ENCODE measurements at regions not wholly inside any gene's neighbourhood (a gene's known extent, or its start where the extent isn't known, plus 50 kb on each side); places are given as distances from the start of the nearest gene placed in this dataset.
"Not testable (repeated sequence)": the region's sequence is repeated elsewhere in the genome, so short reads cannot be mapped to it uniquely, and the experiment has no call there.

- DNase-seq = no peak
Measured at GRCh38 chr7:152949790-152950189, 190.2 kb downstream of the ACTR3B start.

- no peak for DNase-seq
Measured at GRCh38 chr7:152956006-152956405, 196.5 kb downstream of the ACTR3B start.

- no peak for DNase-seq
Measured at GRCh38 chr7:152959610-152960009, 200.1 kb downstream of the ACTR3B start.

GRCh38 chr7:152961796-152962195 lies 202.2 kb downstream of the ACTR3B start:
- DNase-seq = not testable (repeated sequence)

- no peak for DNase-seq
Measured at GRCh38 chr7:152966189-152966588, 206.6 kb downstream of the ACTR3B start.

- no peak for DNase-seq
Measured at GRCh38 chr7:152967958-152968357, 208.4 kb downstream of the ACTR3B start.

DNA sequence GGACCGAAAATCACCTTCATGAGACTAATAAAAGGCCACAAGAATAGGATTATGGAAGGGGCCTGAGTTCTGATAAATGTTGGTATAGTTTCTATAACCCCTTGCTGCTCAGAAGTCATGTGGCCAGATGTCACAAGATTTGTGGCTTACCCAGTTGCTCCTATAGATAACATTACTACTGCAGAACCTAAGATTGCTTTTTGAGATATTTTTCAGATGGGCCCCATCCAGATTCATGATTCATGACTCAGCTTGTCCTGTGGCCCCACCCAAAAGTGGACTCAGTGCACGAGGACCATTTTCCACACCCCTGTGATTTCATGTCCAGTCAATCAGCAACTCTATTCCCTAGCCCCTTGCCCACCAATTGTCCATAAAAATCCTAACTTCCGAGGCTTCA lies 209.0 kb downstream of the ACTR3B start:
- DNase-seq = no peak

DNA sequence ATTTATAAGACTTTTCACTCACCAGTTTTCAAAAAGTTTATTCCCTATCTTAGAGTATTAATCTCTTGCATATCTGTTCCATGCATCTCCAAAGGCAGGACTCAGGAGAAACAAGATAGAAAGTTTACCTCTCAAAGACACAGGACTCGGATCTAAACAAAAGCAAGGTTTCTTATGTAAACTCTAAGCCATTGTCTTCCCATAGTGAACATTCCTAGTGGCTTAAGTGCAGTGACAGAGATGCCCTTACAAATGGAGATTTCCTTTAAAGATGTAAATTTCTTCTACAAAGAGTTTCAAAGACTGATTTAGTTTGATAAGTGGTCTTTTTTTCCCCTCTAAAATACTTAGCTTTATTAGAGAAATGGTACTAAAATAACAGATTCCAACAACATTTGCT lies 209.8 kb downstream of the ACTR3B start:
- DNase-seq = no peak

GRCh38 chr7:152969839-152970238 lies 210.3 kb downstream of the ACTR3B start:
- no peak for DNase-seq

GRCh38 chr7:152970481-152970880 lies 210.9 kb downstream of the ACTR3B start:
- DNase-seq = no peak

DNA sequence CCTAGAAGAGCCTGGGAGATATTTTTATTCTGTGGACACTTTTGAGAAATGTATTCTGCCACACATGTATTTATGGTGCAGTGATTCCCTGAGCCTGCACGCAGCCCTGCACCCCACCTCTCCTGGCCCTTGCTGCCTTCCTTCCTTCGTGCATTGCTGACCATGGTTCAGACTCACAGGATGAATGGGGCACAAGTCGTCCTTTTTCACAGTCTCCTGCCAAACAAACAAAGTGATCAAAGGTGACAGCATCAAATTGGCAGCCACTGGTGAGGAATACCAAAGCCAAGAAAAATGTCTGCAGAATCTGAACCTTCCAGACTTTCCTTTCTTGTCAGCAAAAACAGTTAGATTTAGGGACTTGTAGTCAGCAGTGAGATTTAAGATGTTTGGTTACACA lies 215.0 kb downstream of the ACTR3B start:
- DNase-seq = no peak

DNA sequence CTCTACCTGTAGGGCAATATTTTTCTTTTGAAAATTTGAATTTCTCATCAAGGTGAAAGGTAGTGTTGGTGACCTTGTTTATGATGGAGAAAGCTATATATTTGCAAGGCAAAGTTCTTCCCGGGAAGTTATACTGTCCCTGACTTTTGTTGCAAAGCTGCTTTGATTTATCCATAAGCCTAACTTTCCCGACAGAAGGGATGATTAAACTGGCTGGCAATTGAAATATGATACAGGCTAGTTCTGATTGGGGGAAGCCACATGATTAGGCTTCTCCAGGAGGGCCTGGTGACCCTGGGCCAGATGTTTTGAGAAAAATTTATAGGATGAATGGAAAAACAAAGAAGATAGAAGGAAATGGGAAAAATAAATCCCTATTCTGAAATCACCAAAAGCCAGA lies 215.5 kb downstream of the ACTR3B start:
- no peak for DNase-seq

- no peak for DNase-seq
Measured at GRCh38 chr7:152979376-152979775, 219.8 kb downstream of the ACTR3B start.

GRCh38 chr7:152984421-152984820 lies 224.9 kb downstream of the ACTR3B start:
- no peak for DNase-seq

- DNase-seq = no peak
Measured at GRCh38 chr7:152986376-152986775, 226.8 kb downstream of the ACTR3B start.

DNA sequence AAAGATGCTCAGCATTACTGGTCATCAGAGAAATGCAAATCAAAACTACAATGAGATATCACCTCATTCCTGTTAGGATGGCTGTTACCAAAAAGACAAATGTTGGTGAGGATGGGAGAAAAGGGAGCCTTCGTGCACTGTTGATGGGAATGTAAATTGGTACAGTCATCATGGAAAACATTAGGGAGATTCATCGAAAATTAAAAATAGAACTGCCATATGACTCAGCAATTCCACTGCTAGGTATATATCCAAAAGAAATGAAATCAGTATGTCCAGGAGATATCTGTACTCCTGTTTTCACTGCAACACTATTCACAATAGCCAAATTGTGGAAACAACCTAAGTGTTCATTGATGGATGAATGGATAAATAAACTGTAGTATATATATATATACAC lies 228.1 kb downstream of the ACTR3B start:
- no peak for DNase-seq

- DNase-seq = peak; percentile 3
Measured at GRCh38 chr7:152989889-152990380, 230.4 kb downstream of the ACTR3B start.

DNA sequence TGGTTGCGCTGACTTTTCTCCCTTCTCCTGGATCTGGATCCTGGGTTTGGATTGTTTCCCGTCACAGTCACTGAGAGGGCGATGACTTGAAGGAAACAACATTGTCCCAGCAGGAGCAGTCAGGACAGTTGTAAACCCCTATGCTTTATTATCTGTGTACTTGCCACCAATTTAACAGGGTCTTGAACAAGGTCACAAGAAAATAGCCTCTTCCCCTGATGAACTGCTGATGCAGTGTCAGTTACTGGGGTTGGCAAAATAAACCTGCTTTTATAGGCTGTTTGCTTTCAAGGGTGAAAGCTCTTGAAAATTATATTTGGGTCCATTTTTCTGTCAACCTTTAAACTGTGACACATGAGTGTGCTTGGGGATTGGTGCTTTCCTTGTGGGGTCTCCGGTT lies 238.9 kb downstream of the ACTR3B start:
- no peak for DNase-seq

DNA sequence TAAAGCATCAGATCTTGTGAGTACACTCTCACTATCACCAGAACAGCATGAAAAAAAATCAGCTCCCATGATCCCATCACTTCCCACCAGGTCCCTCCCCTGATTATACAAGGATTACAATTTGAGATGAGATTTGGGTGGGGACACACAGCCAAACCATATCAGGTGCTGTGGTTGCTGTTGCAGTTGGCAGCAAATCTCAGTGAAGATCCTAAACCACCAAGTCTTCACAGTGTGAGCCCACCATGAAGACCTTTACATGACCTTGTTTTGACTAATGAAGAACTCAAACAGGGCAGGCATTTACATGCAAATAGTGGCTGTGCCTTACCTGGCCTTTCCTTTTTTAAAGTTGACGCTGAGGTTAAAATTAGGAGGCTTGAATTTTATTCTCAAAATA lies 242.6 kb downstream of the ACTR3B start:
- DNase-seq = no peak

DNA sequence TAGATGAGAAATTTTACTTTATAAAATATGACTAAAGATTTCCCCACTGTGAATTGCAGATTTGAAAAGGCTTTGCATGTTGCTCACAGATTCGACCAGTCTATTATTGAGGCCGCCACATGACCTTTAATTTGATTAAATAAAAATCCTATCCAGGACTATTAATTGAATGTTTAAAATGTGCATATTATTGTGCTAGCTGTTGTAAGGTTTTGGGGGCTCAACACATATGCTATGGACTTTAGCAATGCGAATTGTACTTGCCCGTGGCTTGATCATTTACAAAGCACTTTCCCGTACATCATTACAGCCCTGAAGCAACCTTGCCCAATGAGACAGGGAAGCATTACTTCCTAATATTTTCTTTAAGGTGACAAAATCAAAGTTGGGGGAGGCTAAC lies 243.0 kb downstream of the ACTR3B start:
- DNase-seq = no peak

DNA sequence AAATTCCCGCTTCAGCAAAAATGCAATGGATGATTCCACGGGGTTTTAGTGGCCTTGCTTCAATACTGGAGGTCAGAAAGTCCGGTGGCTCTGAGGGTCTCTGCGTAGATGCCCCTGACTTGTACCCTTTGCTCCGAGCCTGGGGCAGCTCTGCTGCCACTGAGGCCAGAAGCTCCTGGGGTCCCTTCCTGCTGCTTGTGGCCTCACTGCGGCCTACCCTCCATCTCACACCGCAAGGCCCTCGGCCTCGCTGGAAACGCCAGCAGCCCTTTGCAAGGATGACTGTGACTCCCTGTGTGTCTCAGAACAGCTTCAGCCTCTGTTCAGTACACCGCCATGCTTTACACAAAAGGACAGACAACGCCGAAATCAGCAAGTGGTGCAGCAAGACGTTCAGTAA lies 244.8 kb downstream of the ACTR3B start:
- DNase-seq = no peak

DNA sequence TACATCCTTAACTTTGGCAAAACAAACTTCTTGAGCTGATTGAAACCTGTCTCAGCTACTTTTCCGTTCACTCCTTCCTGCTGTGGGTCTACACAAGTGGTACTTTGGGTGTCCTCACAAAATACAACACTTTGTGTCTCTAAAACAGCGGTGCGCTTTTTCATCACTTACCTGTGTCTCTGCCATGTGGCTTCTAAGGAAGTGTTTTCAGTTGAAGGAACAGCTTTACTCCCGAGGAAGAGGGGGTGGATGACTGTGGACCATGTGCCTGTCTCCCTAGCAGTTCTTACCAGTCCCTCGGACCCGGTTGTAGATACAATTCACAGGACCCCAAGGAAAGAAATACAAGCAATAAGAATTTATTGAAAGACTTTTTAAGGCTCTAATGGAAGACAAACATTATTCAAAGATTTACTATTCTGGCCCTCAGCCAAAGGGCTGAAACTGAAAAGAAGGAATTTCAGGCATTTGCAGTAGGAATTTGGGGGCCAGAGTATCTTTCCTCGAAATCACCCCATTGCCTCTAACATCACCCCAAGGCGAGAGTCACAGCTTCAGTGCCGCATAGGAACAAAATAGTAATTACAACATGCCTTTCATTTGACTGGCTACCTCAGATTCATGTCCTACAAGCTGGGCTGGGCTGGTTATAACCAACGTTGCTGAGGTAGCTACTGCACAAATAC lies 246.3 kb downstream of the ACTR3B start:
- DNase-seq = no peak

- no peak for DNase-seq
Measured at GRCh38 chr7:153006452-153006851, 246.9 kb downstream of the ACTR3B start.

DNA sequence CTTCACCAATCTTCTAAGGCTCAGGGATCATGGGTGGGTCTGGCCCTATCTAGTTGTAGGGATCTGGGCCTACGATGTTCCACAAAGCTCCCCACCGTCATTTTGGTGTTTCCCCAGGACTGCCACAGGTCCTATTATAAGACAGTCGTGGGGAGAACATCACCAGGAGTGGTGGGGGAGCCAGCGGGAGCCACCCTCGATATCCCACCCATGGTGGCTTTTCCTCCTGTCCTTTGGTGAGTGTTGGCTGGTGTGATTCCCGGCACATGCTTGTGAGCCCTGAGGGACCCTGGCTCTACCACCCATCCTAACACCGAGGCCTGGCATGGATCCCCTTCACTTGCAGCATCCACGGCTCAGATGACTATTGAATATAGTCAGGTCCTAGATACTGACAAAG lies 247.4 kb downstream of the ACTR3B start:
- no peak for DNase-seq

DNA sequence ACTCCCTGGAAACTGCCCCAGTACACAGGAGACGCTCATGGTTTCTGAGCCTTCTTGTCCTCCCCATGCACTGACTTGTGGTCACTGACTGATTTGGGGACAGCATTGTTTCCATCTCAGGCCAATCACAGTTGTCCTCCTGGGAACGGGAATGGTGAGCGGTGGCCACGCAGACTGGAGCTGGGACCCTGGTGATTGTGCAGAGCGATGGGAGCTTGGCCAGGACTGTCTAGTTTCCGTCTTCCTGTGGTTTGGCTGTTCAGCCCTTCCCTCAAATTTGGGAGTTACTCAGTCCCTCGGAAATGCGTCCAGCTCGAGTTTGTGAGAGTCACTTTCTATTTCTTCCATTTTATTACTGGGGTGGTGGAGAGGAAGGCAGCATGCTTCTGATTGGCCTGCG lies 250.9 kb downstream of the ACTR3B start:
- no peak for DNase-seq

Measured in fibroblast of skin of right quadriceps (primary cell).